ENCODE measurements at regions not wholly inside any gene's neighbourhood (a gene's known extent, or its start where the extent isn't known, plus 50 kb on each side); places are given as distances from the start of the nearest gene placed in this dataset.
"Not testable (repeated sequence)": the region's sequence is repeated elsewhere in the genome, so short reads cannot be mapped to it uniquely, and the experiment has no call there.

DNA sequence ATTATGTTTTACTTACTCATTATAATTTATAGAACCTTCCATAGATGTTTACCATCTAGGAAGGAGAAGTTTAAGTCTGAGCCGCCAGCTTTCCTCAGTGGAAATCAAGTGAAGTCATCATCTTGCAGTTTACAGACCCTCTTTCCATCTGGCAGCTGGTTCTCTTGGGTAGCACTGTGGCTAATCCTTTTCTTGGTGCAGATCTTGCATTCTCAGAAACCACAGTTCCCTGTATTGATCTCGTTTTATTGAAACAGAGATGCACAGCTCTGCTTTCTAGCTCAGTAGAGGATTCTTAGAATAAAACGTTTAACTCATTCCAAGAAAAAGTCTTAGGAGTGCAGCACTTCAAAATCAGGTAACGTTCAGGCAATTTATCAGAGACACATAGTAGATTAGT is 1154.7 kb downstream of the FOXD4L5 start:
- not testable (repeated sequence) for H3K36me3 Mint-ChIP-seq; H3K4me1 Mint-ChIP-seq; H3K9me3 ChIP-seq (ENCODE audit: control insufficient read depth in 2 of 2, low read length in 2 of 2); H3K27me3 Mint-ChIP-seq; H3K36me3 ChIP-seq (ENCODE audit: control insufficient read depth, insufficient read depth, low read length); H3K27ac Mint-ChIP-seq; H3K27me3 ChIP-seq (ENCODE audit: control insufficient read depth, insufficient read depth, low read length); H3K4me3 Mint-ChIP-seq; H3K27ac ChIP-seq (ENCODE audit: insufficient read depth, low read length, poor library complexity, severe bottlenecking); ATAC-seq (ENCODE audit: low read depth in 2 of 2); H3K4me3 ChIP-seq (ENCODE audit: low read depth, low read length); H3K4me1 ChIP-seq (ENCODE audit: control insufficient read depth, insufficient read depth, low read length, poor library complexity, severe bottlenecking); H3K9me3 Mint-ChIP-seq
- DNase-seq: peak in 1 of 3 donors; percentile 21

- H3K4me1 ChIP-seq (ENCODE audit: control insufficient read depth, insufficient read depth, low read length, poor library complexity, severe bottlenecking): no peaks in the 10 kb centered on the region
- no peak overlapping the region for H3K27ac ChIP-seq (ENCODE audit: insufficient read depth, low read length, poor library complexity, severe bottlenecking)
- H3K4me3 ChIP-seq (ENCODE audit: low read depth, low read length): no peak overlapping the region
- DNase-seq: no peak
- H3K27me3 ChIP-seq (ENCODE audit: control insufficient read depth, insufficient read depth, low read length): no peaks in the 10 kb centered on the region
- H3K9me3 Mint-ChIP-seq: peaks cover 0 to 8% (median 0%) of the 10 kb centered on the region in 7 donors
- H3K4me1 Mint-ChIP-seq: no peaks in the 10 kb centered on the region
- no peak for ATAC-seq (ENCODE audit: low read depth in 2 of 2)
- no peaks in the 10 kb centered on the region for H3K9me3 ChIP-seq (ENCODE audit: control insufficient read depth in 2 of 2, low read length in 2 of 2)
- no peak overlapping the region for H3K27ac Mint-ChIP-seq
- H3K36me3 Mint-ChIP-seq: no peaks in the 10 kb centered on the region
- H3K27me3 Mint-ChIP-seq: no peaks in the 10 kb centered on the region
- H3K36me3 ChIP-seq (ENCODE audit: control insufficient read depth, insufficient read depth, low read length): no peaks in the 10 kb centered on the region
- no peak overlapping the region for H3K4me3 Mint-ChIP-seq
Measured at GRCh38 chr9:64128572-64128971, 1156.4 kb downstream of the FOXD4L5 start.

DNA sequence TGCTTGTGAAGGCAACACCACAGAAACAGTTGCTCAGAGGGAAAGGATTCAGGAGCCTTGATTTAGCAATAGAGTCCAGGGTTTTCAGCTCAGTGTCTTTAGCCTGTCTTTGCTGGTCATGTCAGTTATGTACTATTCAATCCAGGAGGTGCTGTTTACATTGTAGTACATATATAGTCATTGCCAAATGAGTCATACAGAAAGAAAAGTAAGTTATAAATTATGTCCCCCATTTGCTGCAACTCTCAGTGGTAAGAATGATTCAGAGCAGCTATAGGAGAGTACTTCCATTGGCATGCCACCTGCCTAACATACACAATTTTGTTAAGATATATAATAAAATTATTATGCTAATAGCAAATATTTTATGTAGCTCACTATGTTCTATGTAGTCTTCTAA is 1163.4 kb downstream of the FOXD4L5 start:
- H3K9me3 Mint-ChIP-seq; H3K36me3 Mint-ChIP-seq; H3K4me3 Mint-ChIP-seq; H3K27ac ChIP-seq (ENCODE audit: insufficient read depth, low read length, poor library complexity, severe bottlenecking); H3K27me3 ChIP-seq (ENCODE audit: control insufficient read depth, insufficient read depth, low read length); H3K4me1 ChIP-seq (ENCODE audit: control insufficient read depth, insufficient read depth, low read length, poor library complexity, severe bottlenecking); DNase-seq; H3K27ac Mint-ChIP-seq; H3K9me3 ChIP-seq (ENCODE audit: control insufficient read depth in 2 of 2, low read length in 2 of 2); H3K4me3 ChIP-seq (ENCODE audit: low read depth, low read length); H3K27me3 Mint-ChIP-seq; H3K4me1 Mint-ChIP-seq; ATAC-seq (ENCODE audit: low read depth in 2 of 2); H3K36me3 ChIP-seq (ENCODE audit: control insufficient read depth, insufficient read depth, low read length): not testable (repeated sequence)

GRCh38 chr9:64117329-64117728 is 1167.7 kb downstream of the FOXD4L5 start:
- H3K4me3 Mint-ChIP-seq; H3K27me3 ChIP-seq (ENCODE audit: control insufficient read depth, insufficient read depth, low read length); H3K27me3 Mint-ChIP-seq; H3K4me1 Mint-ChIP-seq; H3K4me3 ChIP-seq (ENCODE audit: low read depth, low read length); H3K36me3 ChIP-seq (ENCODE audit: control insufficient read depth, insufficient read depth, low read length); H3K36me3 Mint-ChIP-seq; H3K27ac Mint-ChIP-seq; H3K9me3 ChIP-seq (ENCODE audit: control insufficient read depth in 2 of 2, low read length in 2 of 2); DNase-seq; H3K27ac ChIP-seq (ENCODE audit: insufficient read depth, low read length, poor library complexity, severe bottlenecking); H3K4me1 ChIP-seq (ENCODE audit: control insufficient read depth, insufficient read depth, low read length, poor library complexity, severe bottlenecking); H3K9me3 Mint-ChIP-seq; ATAC-seq (ENCODE audit: low read depth in 2 of 2): not testable (repeated sequence)

GRCh38 chr9:64107867-64108266 is 1177.1 kb downstream of the FOXD4L5 start:
- not testable (repeated sequence) for H3K36me3 Mint-ChIP-seq; H3K4me3 ChIP-seq (ENCODE audit: low read depth, low read length); H3K27me3 ChIP-seq (ENCODE audit: control insufficient read depth, insufficient read depth, low read length); H3K4me1 ChIP-seq (ENCODE audit: control insufficient read depth, insufficient read depth, low read length, poor library complexity, severe bottlenecking); H3K27ac Mint-ChIP-seq; H3K27ac ChIP-seq (ENCODE audit: insufficient read depth, low read length, poor library complexity, severe bottlenecking); H3K27me3 Mint-ChIP-seq; H3K9me3 ChIP-seq (ENCODE audit: control insufficient read depth in 2 of 2, low read length in 2 of 2); H3K4me1 Mint-ChIP-seq; H3K9me3 Mint-ChIP-seq; H3K36me3 ChIP-seq (ENCODE audit: control insufficient read depth, insufficient read depth, low read length); H3K4me3 Mint-ChIP-seq; ATAC-seq (ENCODE audit: low read depth in 2 of 2)
- peak in 1 of 3 donors; percentile 6 for DNase-seq

- not testable (repeated sequence) for H3K27me3 Mint-ChIP-seq; H3K36me3 Mint-ChIP-seq; H3K36me3 ChIP-seq (ENCODE audit: control insufficient read depth, insufficient read depth, low read length); H3K9me3 ChIP-seq (ENCODE audit: control insufficient read depth in 2 of 2, low read length in 2 of 2); H3K27me3 ChIP-seq (ENCODE audit: control insufficient read depth, insufficient read depth, low read length); H3K27ac Mint-ChIP-seq; H3K4me1 Mint-ChIP-seq; H3K4me3 ChIP-seq (ENCODE audit: low read depth, low read length); DNase-seq; H3K27ac ChIP-seq (ENCODE audit: insufficient read depth, low read length, poor library complexity, severe bottlenecking); H3K4me1 ChIP-seq (ENCODE audit: control insufficient read depth, insufficient read depth, low read length, poor library complexity, severe bottlenecking); ATAC-seq (ENCODE audit: low read depth in 2 of 2); H3K4me3 Mint-ChIP-seq
- peaks cover 0 to 13% (median 0%) of the 10 kb centered on the region in 7 donors for H3K9me3 Mint-ChIP-seq
Measured at GRCh38 chr9:64107211-64107610, 1177.8 kb downstream of the FOXD4L5 start.

GRCh38 chr9:64105193-64105592 is 1179.8 kb downstream of the FOXD4L5 start:
- H3K9me3 Mint-ChIP-seq: peaks cover 0 to 17% (median 0%) of the 10 kb centered on the region in 7 donors
- H3K4me3 ChIP-seq (ENCODE audit: low read depth, low read length); H3K9me3 ChIP-seq (ENCODE audit: control insufficient read depth in 2 of 2, low read length in 2 of 2); H3K27ac ChIP-seq (ENCODE audit: insufficient read depth, low read length, poor library complexity, severe bottlenecking); ATAC-seq (ENCODE audit: low read depth in 2 of 2); H3K4me1 Mint-ChIP-seq; H3K4me3 Mint-ChIP-seq; H3K27me3 Mint-ChIP-seq; H3K36me3 Mint-ChIP-seq; H3K27ac Mint-ChIP-seq; H3K4me1 ChIP-seq (ENCODE audit: control insufficient read depth, insufficient read depth, low read length, poor library complexity, severe bottlenecking); H3K36me3 ChIP-seq (ENCODE audit: control insufficient read depth, insufficient read depth, low read length); H3K27me3 ChIP-seq (ENCODE audit: control insufficient read depth, insufficient read depth, low read length): not testable (repeated sequence)
- peak in 1 of 3 donors; percentile 1 for DNase-seq

- ATAC-seq (ENCODE audit: low read depth in 2 of 2); H3K27ac ChIP-seq (ENCODE audit: insufficient read depth, low read length, poor library complexity, severe bottlenecking); H3K27me3 ChIP-seq (ENCODE audit: control insufficient read depth, insufficient read depth, low read length); H3K36me3 ChIP-seq (ENCODE audit: control insufficient read depth, insufficient read depth, low read length); H3K27ac Mint-ChIP-seq; H3K4me3 ChIP-seq (ENCODE audit: low read depth, low read length); H3K4me1 ChIP-seq (ENCODE audit: control insufficient read depth, insufficient read depth, low read length, poor library complexity, severe bottlenecking); H3K9me3 ChIP-seq (ENCODE audit: control insufficient read depth in 2 of 2, low read length in 2 of 2); DNase-seq; H3K27me3 Mint-ChIP-seq; H3K4me3 Mint-ChIP-seq; H3K4me1 Mint-ChIP-seq; H3K36me3 Mint-ChIP-seq: not testable (repeated sequence)
- H3K9me3 Mint-ChIP-seq: peaks cover 0 to 10% (median 3%) of the 10 kb centered on the region in 7 donors
Measured at GRCh38 chr9:64101504-64101903, 1183.5 kb downstream of the FOXD4L5 start.
